ENCODE measurements at regions not wholly inside any gene's neighbourhood (a gene's known extent, or its start where the extent isn't known, plus 50 kb on each side); places are given as distances from the start of the nearest gene placed in this dataset.

- intact Hi-C loops (cut with DNase I) = no loop called here
- no peak for DNase-seq
Observed at GRCh38 chr3:74564560-74564959, 49.9 kb downstream of the CNTN3 start.

GRCh38 chr3:74562558-74563269, 51.7 kb downstream of the CNTN3 start:
- intact Hi-C loops (cut with DNase I) = no loop called here
- no peak for DNase-seq

GRCh38 chr3:74561881-74562280, 52.6 kb downstream of the CNTN3 start:
- intact Hi-C loops (cut with DNase I) = no loop called here

GRCh38 chr3:74559261-74559660, 55.2 kb downstream of the CNTN3 start:
- DNase-seq = no peak
- intact Hi-C loops (cut with DNase I) = no loop called here

More at GRCh38 chr3:74561881-74562280, 52.6 kb downstream of the CNTN3 start:
- no peak for DNase-seq

- intact Hi-C loops (cut with DNase I) = no loop called here
- DNase-seq = no peak
Observed at GRCh38 chr3:74550686-74551085, 63.8 kb downstream of the CNTN3 start.

GRCh38 chr3:74546426-74546825, 68.0 kb downstream of the CNTN3 start:
- no peak for DNase-seq
- intact Hi-C loops (cut with DNase I) = no loop called here

- DNase-seq = no peak
- intact Hi-C loops (cut with DNase I) = no loop called here
Observed at GRCh38 chr3:74542441-74542840, 72.0 kb downstream of the CNTN3 start.

- intact Hi-C loops (cut with DNase I) = no loop called here
Observed at GRCh38 chr3:74539876-74540275, 74.6 kb downstream of the CNTN3 start.

GRCh38 chr3:74538669-74539068, 75.8 kb downstream of the CNTN3 start:
- intact Hi-C loops (cut with DNase I) = no loop called here
- no peak for DNase-seq

More at GRCh38 chr3:74539876-74540275, 74.6 kb downstream of the CNTN3 start:
- no peak for DNase-seq

GRCh38 chr3:74537857-74538256, 76.6 kb downstream of the CNTN3 start:
- intact Hi-C loops (cut with DNase I) = no loop called here
- no peak for DNase-seq

GRCh38 chr3:74537164-74537563, 77.3 kb downstream of the CNTN3 start:
- DNase-seq = no peak
- intact Hi-C loops (cut with DNase I) = no loop called here

GRCh38 chr3:74535281-74535680, 79.2 kb downstream of the CNTN3 start:
- intact Hi-C loops (cut with DNase I) = no loop called here
- no peak for DNase-seq

GRCh38 chr3:74534611-74535010, 79.8 kb downstream of the CNTN3 start:
- no peak for DNase-seq
- intact Hi-C loops (cut with DNase I) = no loop called here

GRCh38 chr3:74532446-74532845, 82.0 kb downstream of the CNTN3 start:
- intact Hi-C loops (cut with DNase I) = no loop called here
- DNase-seq = no peak

- DNase-seq = no peak
- intact Hi-C loops (cut with DNase I) = no loop called here
Observed at GRCh38 chr3:74531491-74531890, 83.0 kb downstream of the CNTN3 start.

GRCh38 chr3:74529145-74529544, 85.3 kb downstream of the CNTN3 start:
- no peak for DNase-seq
- intact Hi-C loops (cut with DNase I) = no loop called here

- intact Hi-C loops (cut with DNase I) = no loop called here
- DNase-seq = no peak
Observed at GRCh38 chr3:74527566-74527965, 86.9 kb downstream of the CNTN3 start.

- intact Hi-C loops (cut with DNase I) = no loop called here
- no peak for DNase-seq
Observed at GRCh38 chr3:74523811-74524210, 90.6 kb downstream of the CNTN3 start.

- intact Hi-C loops (cut with DNase I) = no loop called here
- no peak for DNase-seq
Observed at GRCh38 chr3:74520895-74521294, 93.6 kb downstream of the CNTN3 start.

GRCh38 chr3:74518610-74519009, 95.8 kb downstream of the CNTN3 start:
- DNase-seq = no peak
- intact Hi-C loops (cut with DNase I) = no loop called here

GRCh38 chr3:74516019-74516418, 98.4 kb downstream of the CNTN3 start:
- intact Hi-C loops (cut with DNase I) = no loop called here

GRCh38 chr3:74515451-74515850, 99.0 kb downstream of the CNTN3 start:
- no peak for DNase-seq
- intact Hi-C loops (cut with DNase I) = no loop called here

More at GRCh38 chr3:74516019-74516418, 98.4 kb downstream of the CNTN3 start:
- DNase-seq = no peak
